Trophoblast cell (in vitro differentiated cells and primary cell): ENCODE measurements at regions not wholly inside any gene's neighbourhood (a gene's known extent, or its start where the extent isn't known, plus 50 kb on each side); places are given as distances from the start of the nearest gene placed in this dataset.

Experiments
- DNase-seq, 2 donors: peaks; one replicate each; pipeline ENCODE4 v3.0.0-alpha.2; 2016
- H2AFZ ChIP-seq: 2 replicates; pipeline ENCODE4 v1.6.1; 2013; ENCODE audit warnings: low read length, moderate library complexity, mild to moderate bottlenecking; ENCODE audit not compliant: insufficient read depth, poor library complexity
- H2AK5ac ChIP-seq: 2 replicates; pipeline ENCODE4 v1.6.1; 2013; ENCODE audit warnings: mild to moderate bottlenecking, low read length
- H2BK120ac ChIP-seq: 2 replicates; pipeline ENCODE4 v1.6.1; 2013; ENCODE audit warnings: low read length, mild to moderate bottlenecking, moderate library complexity; ENCODE audit not compliant: insufficient read depth, poor library complexity
- H2BK12ac ChIP-seq: 2 replicates; pipeline ENCODE4 v1.6.1; 2013; ENCODE audit warnings: mild to moderate bottlenecking, low read length, moderate library complexity
- H2BK5ac ChIP-seq: 2 replicates; pipeline ENCODE4 v1.6.1; 2013; ENCODE audit warnings: low read length, low read depth, moderate library complexity, mild to moderate bottlenecking; ENCODE audit not compliant: poor library complexity
- H3K14ac ChIP-seq: 2 replicates; pipeline ENCODE4 v1.6.1; 2013; ENCODE audit warnings: mild to moderate bottlenecking, low read length
- H3K18ac ChIP-seq: 2 replicates; pipeline ENCODE4 v1.6.1; 2013; ENCODE audit warnings: mild to moderate bottlenecking, low read length
- H3K23ac ChIP-seq: 2 replicates; pipeline ENCODE4 v1.6.1; 2013; ENCODE audit warnings: low read length
- H3K27ac ChIP-seq: 2 replicates; pipeline ENCODE4 v1.5.1; 2013; ENCODE audit warnings: low read depth, mild to moderate bottlenecking, inconsistent platforms, low read length, moderate library complexity
- H3K27me3 ChIP-seq: 2 replicates; pipeline ENCODE4 v1.6.1; 2013; ENCODE audit warnings: inconsistent platforms, mild to moderate bottlenecking, low read length, moderate library complexity; ENCODE audit not compliant: insufficient read depth
- H3K36me3 ChIP-seq, 2 experiments: 1 replicate in 1 of 2; 2 replicates in 1 of 2; pipeline ENCODE4 v1.6.1; 2013; ENCODE audit warnings: low read length in 2 of 2, mild to moderate bottlenecking in 2 of 2, moderate library complexity in 1 of 2; ENCODE audit not compliant: insufficient read depth in 2 of 2, control insufficient read depth in 1 of 2
- H3K4ac ChIP-seq: 2 replicates; pipeline ENCODE4 v1.6.1; 2013; ENCODE audit warnings: low read depth, mild to moderate bottlenecking, low read length, moderate library complexity
- H3K4me1 ChIP-seq, 2 experiments: 1 replicate in 1 of 2; 2 replicates in 1 of 2; pipeline ENCODE4 v1.6.1; 2013; ENCODE audit warnings: low read length in 2 of 2, mild to moderate bottlenecking in 2 of 2, moderate library complexity in 1 of 2; ENCODE audit not compliant: insufficient read depth in 2 of 2, control insufficient read depth in 1 of 2
- H3K4me2 ChIP-seq: 2 replicates; pipeline ENCODE4 v1.6.1; 2013; ENCODE audit warnings: inconsistent platforms, mild to moderate bottlenecking, low read length, moderate library complexity
- H3K4me3 ChIP-seq: 2 replicates; pipeline ENCODE4 v1.5.1; 2013; ENCODE audit warnings: mild to moderate bottlenecking, low read depth, low read length, inconsistent platforms
- H3K79me1 ChIP-seq: one replicate; pipeline ENCODE4 v1.6.1; 2013; ENCODE audit warnings: low read length
- H3K79me2 ChIP-seq: 2 replicates; pipeline ENCODE4 v1.6.1; 2013; ENCODE audit warnings: low read length, mild to moderate bottlenecking; ENCODE audit not compliant: control insufficient read depth, insufficient read depth, poor library complexity
- H3K9ac ChIP-seq: 2 replicates; pipeline ENCODE4 v1.6.1; 2013; ENCODE audit warnings: mild to moderate bottlenecking, low read length
- H3K9me3 ChIP-seq: 2 replicates; pipeline ENCODE4 v1.6.1; 2013; ENCODE audit warnings: low read depth, mild to moderate bottlenecking, control low read depth, inconsistent platforms, low read length; ENCODE audit not compliant: insufficient read depth
- H4K12ac ChIP-seq: 2 replicates; pipeline ENCODE4 v1.6.1; 2013; ENCODE audit warnings: low read depth, mild to moderate bottlenecking, low read length, moderate library complexity
- H4K8ac ChIP-seq: 2 replicates; pipeline ENCODE4 v1.6.1; 2013; ENCODE audit warnings: low read depth, mild to moderate bottlenecking, low read length, moderate library complexity
- H4K91ac ChIP-seq: one replicate; pipeline ENCODE4 v1.6.1; 2013; ENCODE audit warnings: low read depth, mild to moderate bottlenecking, low read length, moderate library complexity
- WGBS: extraction: QIAGEN DNeasy Blood & Tissue Kit; methylation state at CpG from one replicate; pipeline ENCODE4 v1.1.7; 2013; ENCODE audit warnings: missing lambda C conversion rate; ENCODE audit not compliant: insufficient read length, insufficient coverage; ENCODE audit errors: extremely low coverage; 5-methylcytosine and 5-hydroxymethylcytosine counted together

DNA sequence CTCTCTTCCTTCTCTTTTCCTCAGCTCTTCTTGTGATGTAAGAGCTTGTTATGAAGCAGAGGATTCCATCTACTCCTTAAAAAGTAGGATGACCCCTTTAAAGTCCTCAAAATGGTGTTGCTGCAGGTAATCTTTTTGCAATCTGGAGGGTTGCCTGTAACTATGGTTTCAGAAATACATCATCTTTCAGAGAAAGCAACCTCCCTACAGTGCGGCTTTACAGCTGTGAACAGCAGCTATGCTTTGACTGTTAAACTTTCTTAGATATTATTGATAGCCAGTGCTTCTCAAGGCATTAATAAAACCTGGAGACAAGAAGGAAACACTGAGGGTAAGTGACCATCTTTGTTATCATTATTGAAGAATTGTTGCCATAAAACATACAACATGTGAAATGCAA lies 86.6 kb upstream of the MDFIC start:
- Histone ChIP-seq H3K4me3 (no peak overlapping the region), H3K18ac (no peak overlapping the region), H2AFZ (no peak overlapping the region), H3K23ac (no peak overlapping the region), H3K36me3 (no peaks in the 10 kb centered on the region), H3K79me1 (no peaks in the 10 kb centered on the region), H3K9ac (no peak overlapping the region), H3K79me2 (no peaks in the 10 kb centered on the region), H3K14ac (no peak overlapping the region), H2BK120ac (no peak overlapping the region), H3K4ac (no peak overlapping the region), H4K8ac (no peak overlapping the region), H3K27ac (no peak overlapping the region), H4K91ac (no peak overlapping the region), H3K27me3 (no peaks in the 10 kb centered on the region), H2BK5ac (no peak overlapping the region), H3K4me2 (no peak overlapping the region), H3K9me3 (no peaks in the 10 kb centered on the region), H4K12ac (no peak overlapping the region), H2AK5ac (no peak overlapping the region), H3K4me1 (no peaks in the 10 kb centered on the region), H2BK12ac (no peak overlapping the region)
- no CpG with 5 or more reads among the region's 1 CpG for WGBS
- DNase-seq = no peak

DNA sequence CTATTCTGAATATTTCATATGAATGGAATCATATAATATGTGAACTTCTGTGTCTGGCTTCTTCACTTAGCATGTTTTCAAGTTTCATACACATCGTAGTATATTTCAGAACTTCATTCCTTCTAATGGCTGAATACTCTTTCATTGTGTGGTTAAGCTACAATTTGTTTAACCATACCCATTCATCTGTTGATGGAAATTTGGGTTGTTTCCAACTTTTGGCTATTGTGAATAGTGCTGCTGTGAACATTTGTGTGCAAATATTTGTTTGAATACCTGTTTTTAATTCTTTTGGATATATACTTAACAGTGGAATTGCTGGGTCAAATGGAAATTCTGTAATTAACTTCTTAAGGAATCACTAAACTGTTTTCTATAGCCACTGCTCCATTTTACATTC lies 86.0 kb upstream of the MDFIC start:
- H2BK120ac ChIP-seq = no peak overlapping the region
- H2BK5ac ChIP-seq = no peak overlapping the region
- no peak for DNase-seq
- no peak overlapping the region for H3K23ac ChIP-seq
- H3K9me3 ChIP-seq = no peaks in the 10 kb centered on the region
- no peak overlapping the region for H3K4ac ChIP-seq
- no peak overlapping the region for H3K18ac ChIP-seq
- no peak overlapping the region for H2BK12ac ChIP-seq
- H4K12ac ChIP-seq = no peak overlapping the region
- no peak overlapping the region for H4K91ac ChIP-seq
- no peak overlapping the region for H3K4me2 ChIP-seq
- H3K79me1 ChIP-seq = no peaks in the 10 kb centered on the region
- no peak overlapping the region for H3K9ac ChIP-seq
- H3K14ac ChIP-seq = no peak overlapping the region
- H2AFZ ChIP-seq = no peak overlapping the region
- H3K4me1 ChIP-seq = no peaks in the 10 kb centered on the region
- no peak overlapping the region for H4K8ac ChIP-seq
- H3K27me3 ChIP-seq = no peaks in the 10 kb centered on the region
- no peaks in the 10 kb centered on the region for H3K36me3 ChIP-seq
- no peak overlapping the region for H2AK5ac ChIP-seq
- no CpG with 5 or more reads among the region's 1 CpG for WGBS
- no peaks in the 10 kb centered on the region for H3K79me2 ChIP-seq
- H3K4me3 ChIP-seq = no peak overlapping the region
- no peak overlapping the region for H3K27ac ChIP-seq

DNA sequence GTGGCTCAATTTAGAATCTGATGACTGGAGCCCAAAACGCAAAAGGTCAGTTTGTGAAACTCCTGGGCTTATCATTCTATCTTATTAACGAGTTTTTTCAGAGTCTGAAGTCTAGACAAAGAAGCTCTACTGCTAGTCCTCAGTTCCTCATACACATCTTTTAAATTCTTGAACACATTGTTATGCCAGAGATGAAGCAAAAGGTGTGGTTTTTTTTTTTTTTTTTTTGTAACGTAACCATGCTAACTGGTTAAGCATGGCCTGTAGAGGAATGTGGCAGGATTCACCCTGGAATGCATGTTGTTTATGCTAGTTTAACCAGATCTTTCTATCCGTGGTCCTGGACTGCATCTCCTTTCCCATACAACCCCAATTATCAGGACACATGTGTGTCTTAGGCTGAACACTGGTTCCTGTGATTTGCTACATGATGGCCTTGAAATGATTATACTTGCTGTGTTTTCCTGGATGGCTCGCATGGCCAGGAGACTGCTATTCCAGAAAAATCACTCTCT lies 79.3 kb upstream of the MDFIC start:
- Histone ChIP-seq H2AK5ac (no peak overlapping the region), H3K14ac (no peak overlapping the region), H3K36me3 (no peaks in the 10 kb centered on the region), H3K4ac (no peak overlapping the region), H3K27me3 (no peaks in the 10 kb centered on the region), H2BK12ac (no peak overlapping the region), H3K4me3 (no peak overlapping the region), H3K79me1 (no peaks in the 10 kb centered on the region), H4K12ac (no peak overlapping the region), H3K4me2 (peak overlapping the region; percentile 6), H2AFZ (no peak overlapping the region), H2BK120ac (no peak overlapping the region), H3K9me3 (no peaks in the 10 kb centered on the region), H4K8ac (no peak overlapping the region), H3K79me2 (no peaks in the 10 kb centered on the region), H3K23ac (no peak overlapping the region), H4K91ac (no peak overlapping the region), H2BK5ac (no peak overlapping the region), H3K4me1 (peaks cover 0 to 5% of the 10 kb centered on the region in 2 experiments), H3K27ac (peak overlapping the region; percentile 62), H3K9ac (no peak overlapping the region), H3K18ac (no peak overlapping the region)
- no CpG with 5 or more reads among the region's 5 CpGs for WGBS
- peak; percentile 29 to 92 for DNase-seq

DNA sequence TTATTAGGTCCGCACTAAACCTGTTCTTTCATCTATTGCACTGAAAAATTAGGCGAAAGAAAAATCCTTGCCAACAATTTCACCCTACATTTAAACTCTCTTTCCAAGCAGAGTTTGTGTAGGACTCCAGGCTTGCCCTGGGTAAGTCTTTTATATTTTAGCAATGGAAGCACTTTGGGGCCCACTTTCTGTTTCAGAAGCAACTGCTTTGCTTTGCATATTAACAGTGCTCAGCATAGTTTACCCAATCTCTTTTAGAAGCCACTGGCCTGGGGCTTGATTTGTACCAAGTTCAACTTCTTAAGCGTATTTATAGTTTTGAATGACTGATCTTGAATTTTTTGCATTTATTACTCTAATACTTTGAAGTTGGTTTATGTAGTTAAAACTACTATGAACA lies 78.8 kb upstream of the MDFIC start:
- Histone ChIP-seq H3K27me3 (no peaks in the 10 kb centered on the region), H2BK120ac (no peak overlapping the region), H3K9me3 (no peaks in the 10 kb centered on the region), H3K79me2 (no peaks in the 10 kb centered on the region), H2AK5ac (no peak overlapping the region), H3K36me3 (no peaks in the 10 kb centered on the region), H3K23ac (no peak overlapping the region), H3K4ac (no peak overlapping the region), H4K91ac (no peak overlapping the region), H3K4me1 (peaks cover 0 to 5% of the 10 kb centered on the region in 2 experiments), H3K4me2 (peak overlapping the region; percentile 6), H3K14ac (no peak overlapping the region), H2BK12ac (no peak overlapping the region), H3K4me3 (no peak overlapping the region), H4K8ac (no peak overlapping the region), H3K27ac (peak overlapping the region; percentile 62), H2AFZ (no peak overlapping the region), H3K9ac (no peak overlapping the region), H4K12ac (no peak overlapping the region), H2BK5ac (no peak overlapping the region), H3K18ac (no peak overlapping the region), H3K79me1 (no peaks in the 10 kb centered on the region)
- no CpG with 5 or more reads among the region's 3 CpGs for WGBS
- DNase-seq = no peak
